SK-N-SH (cell line): ENCODE measurements at regions not wholly inside any gene's neighbourhood (a gene's known extent, or its start where the extent isn't known, plus 50 kb on each side); places are given as distances from the start of the nearest gene placed in this dataset.

ENCODE experiments used
- CTCF ChIA-PET: fragments of 300-600, 350-600 bp; formaldehyde crosslinking; extraction: SDS; loops from one replicate; lab custom pipeline; 2021; lab: Yijun Ruan, JAX
- POLR2A ChIA-PET: fragments of 350-600 bp; sonication (Branson Sonifier 250); formaldehyde crosslinking; extraction: SDS; loops from one replicate; lab custom pipeline; 2020; ENCODE audit warnings: antibody characterized with exemption, inconsistent platforms; lab: Yijun Ruan, JAX
- DNase-seq: peaks from one replicate; pipeline ENCODE4 v3.0.0; 2012
- H2AFZ ChIP-seq: fragments of 200-600 bp; sonication (generic); 2 replicates; pipeline ENCODE4 v1.8.1; 2016; ENCODE audit warnings: antibody characterized with exemption, mild to moderate bottlenecking, low read depth
- H3F3A ChIP-seq: fragments of 200-600 bp; sonication (generic); replicated peaks from 2 replicates; pipeline ENCODE3; 2016; ENCODE audit warnings: antibody characterized with exemption, mild to moderate bottlenecking; ENCODE audit not compliant: insufficient read depth
- H3K27ac ChIP-seq, 2 experiments: fragments of 200-500 bp in 1 of 2; fragments of 200-600 bp in 1 of 2; sonication (Bioruptor generic) in 1 of 2; sonication (generic), shearing (Covaris generic) in 1 of 2; 2 replicates each; pipeline versions ENCODE4 v1.5.1 to v1.6.1; 2014 to 2016; ENCODE audit warnings: low read depth in 2 of 2, inconsistent platforms in 1 of 2, low read length in 1 of 2, mild to moderate bottlenecking in 1 of 2, mixed read lengths in 1 of 2
- H3K27me3 ChIP-seq: fragments of 200-600 bp; sonication (generic), shearing (Covaris generic); 2 replicates; pipeline ENCODE4 v1.6.1; 2016; ENCODE audit warnings: mixed run types; ENCODE audit not compliant: insufficient read depth
- H3K36me3 ChIP-seq, 2 experiments: fragments of 200-500 bp in 1 of 2; fragments of 200-600 bp in 1 of 2; sonication (Bioruptor generic) in 1 of 2; sonication (generic) in 1 of 2; replicated peaks in 1 of 2; 2 replicates each; pipeline versions ENCODE3 to v1.5.1; 2014 to 2016; ENCODE audit warnings: low read length in 1 of 2, mild to moderate bottlenecking in 1 of 2; ENCODE audit not compliant: insufficient read depth in 2 of 2, control insufficient read depth in 1 of 2
- H3K4me1 ChIP-seq, 2 experiments: fragments of 200-500 bp in 1 of 2; fragments of 200-600 bp in 1 of 2; sonication (Bioruptor generic) in 1 of 2; sonication (generic), shearing (Covaris generic) in 1 of 2; 2 replicates each; pipeline versions ENCODE4 v1.5.1 to v1.6.1; 2014 to 2016; ENCODE audit warnings: low read depth in 1 of 2, low read length in 1 of 2, mixed run types in 1 of 2; ENCODE audit not compliant: insufficient read depth in 2 of 2, control insufficient read depth in 1 of 2
- H3K4me2 ChIP-seq: fragments of 200-600 bp; sonication (generic), shearing (Covaris generic); 2 replicates; pipeline ENCODE4 v1.6.1; 2017; ENCODE audit warnings: mixed run types
- H3K4me3 ChIP-seq, 2 experiments: fragments of 200-500 bp in 1 of 2; fragments of 200-600 bp in 1 of 2; sonication (Bioruptor generic) in 1 of 2; sonication (generic), shearing (Covaris generic) in 1 of 2; 2 replicates each; pipeline versions ENCODE4 v1.5.1 to v1.8.1; 2014 to 2016; ENCODE audit warnings: low read depth in 2 of 2, inconsistent platforms in 1 of 2, low read length in 1 of 2, mild to moderate bottlenecking in 1 of 2, mixed read lengths in 1 of 2, moderate library complexity in 1 of 2
- H3K79me2 ChIP-seq: fragments of 200-600 bp; sonication (generic); 2 replicates; pipeline ENCODE4 v1.8.1; 2017; ENCODE audit warnings: mild to moderate bottlenecking; ENCODE audit not compliant: insufficient read depth
- H3K9ac ChIP-seq: fragments of 200-600 bp; sonication (generic); 2 replicates; pipeline ENCODE4 v1.6.1; 2017; ENCODE audit warnings: mixed run types
- H3K9me2 ChIP-seq: fragments of 200-600 bp; sonication (generic); 2 replicates; pipeline ENCODE4 v1.6.1; 2017; ENCODE audit warnings: mixed run types
- H3K9me3 ChIP-seq: fragments of 200-600 bp; sonication (generic); 2 replicates; pipeline ENCODE4 v1.6.1; 2017; ENCODE audit warnings: mixed run types, mild to moderate bottlenecking, moderate library complexity
- H4K20me1 ChIP-seq: fragments of 200-600 bp; sonication (generic); 2 replicates; pipeline ENCODE4 v1.6.1; 2017; ENCODE audit warnings: mild to moderate bottlenecking, mixed run types; ENCODE audit not compliant: insufficient read depth
- CHD2 ChIP-seq: fragments of 150-350 bp; IDR thresholded peaks from 2 replicates; pipeline ENCODE4 v1.6.1; 2018; ENCODE audit warnings: low read length; ENCODE audit not compliant: partially characterized antibody
- EP300 ChIP-seq, 2 experiments: IDR thresholded peaks; 2 replicates each; pipeline versions ENCODE4 v1.4.0 to v1.6.1; 2012; ENCODE audit warnings: borderline replicate concordance in 1 of 2, low read depth in 1 of 2, low read length in 1 of 2
- FOXJ3 ChIP-seq: sonication (generic); formaldehyde crosslinking; IDR thresholded peaks from 2 replicates; pipeline ENCODE4 v1.5.1; 2020; ENCODE audit warnings: mild to moderate bottlenecking, missing genetic modification reagents
- GATA2 ChIP-seq: sonication (generic); formaldehyde crosslinking; IDR thresholded peaks from 2 replicates; pipeline ENCODE4 v1.5.0; 2020; ENCODE audit warnings: mild to moderate bottlenecking, missing genetic modification reagents
- MAX ChIP-seq: IDR thresholded peaks from 2 replicates; pipeline ENCODE4 v1.4.0; 2012; ENCODE audit warnings: low read depth
- POLR2AphosphoS5 ChIP-seq: IDR thresholded peaks from 2 replicates; pipeline ENCODE4 v1.6.1; 2012; ENCODE audit warnings: low read depth, low read length
- RAD21 ChIP-seq: IDR thresholded peaks from 2 replicates; pipeline ENCODE4 v1.6.1; 2012; ENCODE audit warnings: mild to moderate bottlenecking, low read length
- REST ChIP-seq: IDR thresholded peaks from 2 replicates; pipeline ENCODE4 v1.6.1; 2012; ENCODE audit warnings: mild to moderate bottlenecking, low read depth, low read length, moderate library complexity
- RFX5 ChIP-seq: IDR thresholded peaks from 2 replicates; pipeline ENCODE4 v1.6.1; 2012; ENCODE audit warnings: mild to moderate bottlenecking, improper control_type of control experiment, low read length
- RXRA ChIP-seq: IDR thresholded peaks from 2 replicates; pipeline ENCODE4 v1.4.0; 2012; ENCODE audit warnings: low read depth, mild to moderate bottlenecking, borderline replicate concordance
- SIN3A ChIP-seq: IDR thresholded peaks from 2 replicates; pipeline ENCODE4 v1.6.1; 2012; ENCODE audit warnings: low read depth, mild to moderate bottlenecking, low read length, moderate library complexity, borderline replicate concordance
- SMC3 ChIP-seq: IDR thresholded peaks from 2 replicates; pipeline ENCODE4 v1.6.1; 2012; ENCODE audit warnings: low read depth, low read length, improper control_type of control experiment
- TCF12 ChIP-seq: IDR thresholded peaks from 2 replicates; pipeline ENCODE4 v1.4.0; 2012
- ZBTB33 ChIP-seq: IDR thresholded peaks from 2 replicates; pipeline ENCODE4 v1.4.0; 2012; ENCODE audit warnings: low read depth, borderline replicate concordance
- WGBS: methylation state at CpG from one replicate; pipeline ENCODE4 v1.1.6; 2017; ENCODE audit warnings: low lambda C conversion rate; 5-methylcytosine and 5-hydroxymethylcytosine counted together

GRCh38 chr1:204814166-204814884 lies 56.3 kb upstream of the NFASC start:
- ChIA-PET CTCF (interaction anchor here (0.9 to 21.2 kb wide), 9 partner anchors 4 to 247 kb away, joined by 3 to 568 read pairs (median 12); no protein-coding TSS in a partner anchor), POLR2A (no interaction called here)
- H3K4me2 ChIP-seq: no peak overlapping the region
- no peak overlapping the region for H3K9ac ChIP-seq
- peaks cover 26% of the 10 kb centered on the region for H3K27me3 ChIP-seq
- DNase-seq: no peak
- TF ChIP-seq RXRA (no peak), SIN3A (no peak), SMC3 (no peak), GATA2 (no peak), RFX5 (no peak), RAD21 (no peak), REST (no peak), TCF12 (no peak), POLR2AphosphoS5 (no peak), FOXJ3 (no peak), MAX (no peak), CHD2 (no peak), ZBTB33 (no peak), EP300 (IDR thresholded peaks at IDR 0.05; ENCODE audit: borderline replicate concordance in 1 of 2, low read depth in 1 of 2, low read length in 1 of 2) (no peak)
- no peaks in the 10 kb centered on the region for H4K20me1 ChIP-seq
- WGBS: 31% methylated on average over 7 of the region's 7 CpGs
- no peak overlapping the region for H3K4me3 ChIP-seq
- H3K9me2 ChIP-seq: no peaks in the 10 kb centered on the region
- no peaks in the 10 kb centered on the region for H3K9me3 ChIP-seq
- peaks cover 0 to 4% of the 10 kb centered on the region in 2 experiments; a peak in 1 of 4 replicates for H3K4me1 ChIP-seq
- H3K79me2 ChIP-seq: no peaks in the 10 kb centered on the region
- no peaks in the 10 kb centered on the region for H3K36me3 ChIP-seq
- no peaks in the 10 kb centered on the region for H3F3A ChIP-seq
- H2AFZ ChIP-seq: no peak overlapping the region
- H3K27ac ChIP-seq: no peak overlapping the region
